ENCODE measurements at regions not wholly inside any gene's neighbourhood (a gene's known extent, or its start where the extent isn't known, plus 50 kb on each side); places are given as distances from the start of the nearest gene placed in this dataset.
"Not testable (repeated sequence)": the region's sequence is repeated elsewhere in the genome, so short reads cannot be mapped to it uniquely, and the experiment has no call there.

DNA sequence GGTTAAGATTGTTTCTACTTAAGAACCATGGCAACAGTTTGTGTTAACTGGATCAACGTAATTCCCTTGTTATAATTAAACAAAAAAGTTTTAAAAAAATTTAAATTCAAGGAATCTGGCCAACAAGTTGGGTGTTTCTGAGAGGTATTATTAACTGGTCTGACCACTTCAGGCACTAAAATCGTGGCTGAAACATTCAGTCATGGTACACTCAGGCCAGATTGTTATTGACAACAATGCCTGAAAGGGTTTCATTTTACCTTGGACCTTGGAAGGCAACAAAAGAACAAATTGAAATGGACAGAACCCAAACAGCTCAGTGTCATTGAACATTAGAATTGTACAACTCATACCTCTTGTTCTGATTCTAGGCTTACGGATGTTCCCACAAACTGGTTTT is 103.3 kb upstream of the ARMC3 start:
- Histone ChIP-seq H3K4me1 (no peaks in the 10 kb centered on the region), H3K36me3 (ENCODE audit: control insufficient read depth, insufficient read depth, low read length) (no peaks in the 10 kb centered on the region), H3K4me2 (ENCODE audit: low read length) (no peak overlapping the region), H3K27me3 (ENCODE audit: control insufficient read depth, insufficient read depth, low read length) (no peaks in the 10 kb centered on the region), H3K27ac (no peak overlapping the region), H2AFZ (no peak overlapping the region), H3K4me3 (ENCODE audit: low read depth, low read length) (no peak overlapping the region), H3K9me3 (ENCODE audit: control insufficient read depth, low read length) (no peaks in the 10 kb centered on the region), H3K9ac (no peak overlapping the region), H3K79me2 (no peaks in the 10 kb centered on the region)
- TF ChIP-seq, protein P1, sequence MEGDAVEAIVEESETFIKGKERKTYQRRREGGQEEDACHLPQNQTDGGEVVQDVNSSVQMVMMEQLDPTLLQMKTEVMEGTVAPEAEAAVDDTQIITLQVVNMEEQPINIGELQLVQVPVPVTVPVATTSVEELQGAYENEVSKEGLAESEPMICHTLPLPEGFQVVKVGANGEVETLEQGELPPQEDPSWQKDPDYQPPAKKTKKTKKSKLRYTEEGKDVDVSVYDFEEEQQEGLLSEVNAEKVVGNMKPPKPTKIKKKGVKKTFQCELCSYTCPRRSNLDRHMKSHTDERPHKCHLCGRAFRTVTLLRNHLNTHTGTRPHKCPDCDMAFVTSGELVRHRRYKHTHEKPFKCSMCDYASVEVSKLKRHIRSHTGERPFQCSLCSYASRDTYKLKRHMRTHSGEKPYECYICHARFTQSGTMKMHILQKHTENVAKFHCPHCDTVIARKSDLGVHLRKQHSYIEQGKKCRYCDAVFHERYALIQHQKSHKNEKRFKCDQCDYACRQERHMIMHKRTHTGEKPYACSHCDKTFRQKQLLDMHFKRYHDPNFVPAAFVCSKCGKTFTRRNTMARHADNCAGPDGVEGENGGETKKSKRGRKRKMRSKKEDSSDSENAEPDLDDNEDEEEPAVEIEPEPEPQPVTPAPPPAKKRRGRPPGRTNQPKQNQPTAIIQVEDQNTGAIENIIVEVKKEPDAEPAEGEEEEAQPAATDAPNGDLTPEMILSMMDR (IDR thresholded peaks at IDR 0.05) = no peak

DNA sequence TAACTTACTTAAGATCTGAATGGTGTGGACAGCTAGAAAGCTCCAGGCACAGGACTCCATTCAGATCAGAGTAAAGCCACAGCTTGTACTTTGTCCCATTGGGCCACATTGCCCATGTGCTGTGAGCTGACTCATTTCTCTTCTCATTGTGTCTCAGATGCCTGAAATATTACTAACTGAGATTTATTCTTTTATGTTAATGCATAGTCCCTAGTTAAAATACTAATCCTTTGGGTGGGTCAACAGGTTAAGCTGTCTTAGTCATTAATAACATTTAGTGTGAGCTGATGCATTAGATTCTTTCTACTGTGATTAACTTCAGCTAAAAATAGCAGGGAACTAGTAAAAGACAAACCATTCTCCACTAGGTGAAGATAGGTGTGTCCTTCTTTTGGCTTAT is 104.7 kb upstream of the ARMC3 start:
- Histone ChIP-seq H3K4me3 (ENCODE audit: low read depth, low read length) (no peak overlapping the region), H3K79me2 (no peaks in the 10 kb centered on the region), H3K4me1 (no peaks in the 10 kb centered on the region), H3K4me2 (ENCODE audit: low read length) (no peak overlapping the region), H3K36me3 (ENCODE audit: control insufficient read depth, insufficient read depth, low read length) (no peaks in the 10 kb centered on the region), H3K9ac (no peak overlapping the region), H3K9me3 (ENCODE audit: control insufficient read depth, low read length) (no peaks in the 10 kb centered on the region), H2AFZ (no peak overlapping the region), H3K27me3 (ENCODE audit: control insufficient read depth, insufficient read depth, low read length) (no peaks in the 10 kb centered on the region), H3K27ac (no peak overlapping the region)
- TF ChIP-seq, protein P1 (IDR thresholded peaks at IDR 0.05) = no peak

DNA sequence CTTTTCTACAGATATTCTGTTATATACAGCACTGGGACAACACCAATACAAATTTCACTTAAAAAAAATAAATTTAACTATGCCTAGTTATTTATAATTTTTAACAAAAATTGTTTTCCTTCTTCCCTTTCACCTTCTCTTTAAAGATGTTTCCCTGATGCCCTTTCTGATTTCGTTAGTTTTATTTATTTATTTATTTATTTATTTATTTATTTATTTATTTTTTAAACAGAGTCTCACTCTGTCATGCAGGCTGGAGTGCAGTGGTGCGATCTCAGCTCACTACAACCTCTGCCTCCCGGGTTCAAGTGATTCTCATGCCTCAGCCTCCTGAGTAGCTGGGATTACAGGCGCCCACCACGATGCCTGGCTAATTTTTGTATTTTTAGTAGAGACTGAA is 105.9 kb upstream of the ARMC3 start:
- H3K4me2 ChIP-seq (ENCODE audit: low read length); H3K4me3 ChIP-seq (ENCODE audit: low read depth, low read length); H3K9ac ChIP-seq; H3K36me3 ChIP-seq (ENCODE audit: control insufficient read depth, insufficient read depth, low read length); H3K79me2 ChIP-seq; H3K27me3 ChIP-seq (ENCODE audit: control insufficient read depth, insufficient read depth, low read length); H3K4me1 ChIP-seq; H3K27ac ChIP-seq; H3K9me3 ChIP-seq (ENCODE audit: control insufficient read depth, low read length); H2AFZ ChIP-seq: not testable (repeated sequence)

- H3K9me3 ChIP-seq (ENCODE audit: control insufficient read depth, low read length) = no peaks in the 10 kb centered on the region
- no peak overlapping the region for H3K27ac ChIP-seq
- no peak overlapping the region for H2AFZ ChIP-seq
- H3K9ac ChIP-seq = no peak overlapping the region
- H3K4me1 ChIP-seq = no peaks in the 10 kb centered on the region
- TF ChIP-seq, protein P1 (IDR thresholded peaks at IDR 0.05) = no peak
- no peak overlapping the region for H3K4me3 ChIP-seq (ENCODE audit: low read depth, low read length)
- no peak overlapping the region for H3K4me2 ChIP-seq (ENCODE audit: low read length)
- no peaks in the 10 kb centered on the region for H3K36me3 ChIP-seq (ENCODE audit: control insufficient read depth, insufficient read depth, low read length)
- no peaks in the 10 kb centered on the region for H3K27me3 ChIP-seq (ENCODE audit: control insufficient read depth, insufficient read depth, low read length)
- no peaks in the 10 kb centered on the region for H3K79me2 ChIP-seq
Observed at GRCh38 chr10:22821501-22821900, 106.4 kb upstream of the ARMC3 start.

- H2AFZ ChIP-seq = no peak overlapping the region
- H3K4me2 ChIP-seq (ENCODE audit: low read length) = no peak overlapping the region
- H3K27me3 ChIP-seq (ENCODE audit: control insufficient read depth, insufficient read depth, low read length) = no peaks in the 10 kb centered on the region
- H3K36me3 ChIP-seq (ENCODE audit: control insufficient read depth, insufficient read depth, low read length) = no peaks in the 10 kb centered on the region
- no peaks in the 10 kb centered on the region for H3K79me2 ChIP-seq
- TF ChIP-seq, protein P1 (IDR thresholded peaks at IDR 0.05) = no peak
- no peak overlapping the region for H3K27ac ChIP-seq
- H3K4me3 ChIP-seq (ENCODE audit: low read depth, low read length) = no peak overlapping the region
- H3K4me1 ChIP-seq = no peaks in the 10 kb centered on the region
- H3K9ac ChIP-seq = no peak overlapping the region
- no peaks in the 10 kb centered on the region for H3K9me3 ChIP-seq (ENCODE audit: control insufficient read depth, low read length)
Observed at GRCh38 chr10:22816298-22816653, 101.9 kb upstream of the PIP4K2A start.

Data from parathyroid adenoma (tissue), 2 donors.